HG03139 (cell line): ENCODE measurements at regions not wholly inside any gene's neighbourhood (a gene's known extent, or its start where the extent isn't known, plus 50 kb on each side); places are given as distances from the start of the nearest gene placed in this dataset.

Experiments
- ATAC-seq: cut with Tn5 transposase; IDR thresholded peaks from one replicate; pipeline ENCODE4 v1.9.1; 2021; ENCODE audit not compliant: unreplicated experiment

DNA sequence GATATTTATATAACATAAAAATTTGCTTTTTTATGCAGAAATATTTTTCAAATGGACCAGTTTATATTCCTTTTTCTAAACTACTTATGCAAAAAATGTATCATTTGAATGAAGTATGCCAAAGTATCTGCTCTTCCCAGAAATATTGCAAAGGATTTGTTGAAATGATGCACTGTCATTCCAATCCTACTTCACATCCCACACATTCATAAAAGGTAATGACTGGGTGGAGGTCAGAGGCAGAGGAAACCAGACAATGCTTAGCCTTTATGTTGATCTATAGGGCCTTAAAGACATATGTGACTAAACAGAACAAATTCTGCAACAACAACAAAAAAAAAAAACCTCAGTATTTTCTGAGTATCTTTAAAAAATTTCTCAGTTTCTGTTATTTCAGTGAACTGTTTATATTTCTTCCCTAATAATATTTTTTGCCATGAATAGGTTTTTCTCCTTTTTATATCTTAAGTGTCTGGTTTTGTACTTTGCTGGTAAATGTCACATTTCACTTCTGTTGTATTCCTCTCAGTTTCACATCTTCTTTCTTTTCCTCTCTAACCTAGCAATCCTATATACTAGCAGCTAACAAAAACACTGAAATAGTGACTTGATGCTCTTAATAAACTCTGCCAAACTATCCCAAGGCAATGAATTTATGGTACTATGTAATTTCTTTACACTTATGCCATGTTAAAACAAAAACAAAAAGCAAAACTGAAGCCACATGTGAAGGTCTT, 374.1 kb downstream of the BCKDHB start:
- no peak for ATAC-seq

- ATAC-seq = no peak
These were observed 371.6 kb downstream of the BCKDHB start for GRCh38 chr6:80478030-80478429.

- no peak for ATAC-seq
These were observed 371.1 kb downstream of the BCKDHB start for GRCh38 chr6:80477591-80477990.

DNA sequence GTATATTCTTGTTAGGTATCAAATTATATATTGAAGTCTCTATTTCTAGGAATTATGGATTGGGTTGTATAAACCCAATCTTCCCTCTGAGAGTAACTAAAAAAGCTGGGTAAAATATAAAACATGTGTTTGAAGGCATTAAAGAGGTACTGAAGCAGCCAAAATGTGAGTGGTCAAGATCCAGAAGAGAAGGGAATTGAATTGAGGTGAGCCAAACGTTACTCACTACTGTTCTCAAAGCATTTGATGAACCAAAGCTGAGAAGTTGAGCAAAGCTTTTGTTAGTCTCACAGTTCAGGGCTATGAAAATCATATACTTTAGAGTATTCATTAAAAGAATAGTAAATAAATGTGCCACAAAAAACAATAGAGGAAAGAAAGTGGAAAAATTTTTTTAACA, 365.8 kb downstream of the BCKDHB start:
- no peak for ATAC-seq

GRCh38 chr6:80469977-80470376, 363.5 kb downstream of the BCKDHB start:
- no peak for ATAC-seq

GRCh38 chr6:80468398-80468797, 361.9 kb downstream of the BCKDHB start:
- no peak for ATAC-seq

DNA sequence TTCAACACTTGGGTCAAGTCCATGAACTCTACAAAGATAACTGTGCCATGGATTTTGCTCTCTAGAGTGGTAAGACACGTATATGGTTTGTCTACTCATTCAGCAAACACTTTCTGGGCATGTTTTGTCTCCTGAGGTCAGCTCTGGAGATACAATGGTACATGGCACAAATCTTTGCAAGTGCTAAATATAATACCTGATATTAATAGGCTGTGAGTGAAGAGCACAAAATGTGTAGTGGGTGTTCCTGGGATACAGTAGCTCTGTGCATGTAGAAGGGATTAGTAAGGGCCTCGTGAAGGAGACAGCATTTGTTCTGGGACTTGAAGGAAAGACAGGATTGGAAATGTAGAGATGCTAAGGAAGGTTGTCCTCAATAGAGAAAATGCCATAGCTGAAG, 360.9 kb downstream of the BCKDHB start:
- ATAC-seq = no peak

DNA sequence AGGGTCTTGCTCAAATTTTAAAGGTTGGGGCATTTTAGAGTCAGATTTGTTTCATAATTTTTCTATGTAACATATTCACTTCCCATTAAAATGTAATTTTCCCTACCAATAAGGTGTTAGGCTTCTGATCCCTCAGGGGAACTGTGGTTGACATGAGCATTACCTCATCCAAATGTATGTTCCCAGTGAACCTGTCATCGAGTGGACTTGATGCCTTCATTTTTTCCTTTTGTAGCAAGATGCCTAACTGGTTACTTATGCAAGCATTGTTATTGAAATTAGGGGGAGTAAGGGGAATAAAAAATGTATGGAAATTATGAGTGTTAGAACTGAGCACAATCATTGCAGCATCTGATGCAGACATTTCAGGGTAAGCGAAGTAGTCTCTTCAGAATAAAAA, 360.5 kb downstream of the BCKDHB start:
- ATAC-seq = no peak

- ATAC-seq = no peak
These were observed 359.0 kb downstream of the BCKDHB start for GRCh38 chr6:80465513-80465912.

GRCh38 chr6:80464901-80465300, 358.4 kb downstream of the BCKDHB start:
- ATAC-seq = no peak

DNA sequence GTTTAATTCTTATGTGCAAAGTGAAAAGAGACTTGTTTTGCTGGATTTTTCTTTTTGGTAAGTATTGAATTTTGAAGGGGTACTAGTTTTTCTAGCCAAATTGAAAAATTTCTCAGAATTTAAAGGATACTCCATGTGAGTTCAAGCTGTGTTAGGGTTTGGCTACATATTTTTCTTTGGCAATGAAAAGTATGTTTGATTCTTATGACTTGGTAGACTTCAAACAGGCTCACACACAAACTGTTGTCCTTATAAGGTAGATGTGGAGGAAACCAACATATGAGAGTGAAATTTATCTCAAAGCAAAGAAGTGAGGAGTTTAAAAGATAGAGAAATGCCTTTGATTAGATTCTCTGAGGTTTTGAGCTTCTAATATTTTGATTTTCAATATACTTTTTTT, 356.7 kb downstream of the BCKDHB start:
- ATAC-seq = no peak

DNA sequence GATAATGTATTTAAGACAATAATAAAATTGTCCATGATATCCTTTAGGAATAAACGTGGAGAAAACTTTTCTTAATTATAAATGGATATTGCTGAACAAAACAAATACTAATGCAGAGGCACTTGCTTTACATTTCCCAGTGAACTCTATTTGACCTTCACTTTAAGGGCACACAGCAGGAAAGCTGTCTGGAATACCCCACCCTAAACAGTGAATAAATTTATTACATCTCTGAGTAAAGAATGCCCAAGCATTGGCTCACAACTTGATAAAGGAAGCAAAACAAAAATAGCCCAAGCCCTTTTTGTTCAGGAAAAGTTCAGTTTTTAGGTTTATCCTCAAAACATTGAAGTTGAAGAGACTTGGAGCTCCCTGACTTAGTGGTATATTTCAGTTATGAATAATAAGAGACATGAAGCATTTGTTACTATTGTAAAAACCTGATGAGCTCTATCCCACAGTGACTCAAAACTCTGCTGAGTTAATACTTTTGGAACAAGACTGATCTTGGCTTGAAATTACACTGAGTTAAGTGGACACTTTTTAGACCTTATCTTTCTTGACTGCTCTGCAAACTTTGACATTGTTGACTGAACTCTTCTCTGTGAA, 353.9 kb downstream of the BCKDHB start:
- ATAC-seq = no peak

- no peak for ATAC-seq
These were observed 351.0 kb downstream of the BCKDHB start for GRCh38 chr6:80457439-80457933.

GRCh38 chr6:80456724-80457438, 350.4 kb downstream of the BCKDHB start:
- no peak for ATAC-seq

- no peak for ATAC-seq
These were observed 348.3 kb downstream of the BCKDHB start for GRCh38 chr6:80454661-80455365.

DNA sequence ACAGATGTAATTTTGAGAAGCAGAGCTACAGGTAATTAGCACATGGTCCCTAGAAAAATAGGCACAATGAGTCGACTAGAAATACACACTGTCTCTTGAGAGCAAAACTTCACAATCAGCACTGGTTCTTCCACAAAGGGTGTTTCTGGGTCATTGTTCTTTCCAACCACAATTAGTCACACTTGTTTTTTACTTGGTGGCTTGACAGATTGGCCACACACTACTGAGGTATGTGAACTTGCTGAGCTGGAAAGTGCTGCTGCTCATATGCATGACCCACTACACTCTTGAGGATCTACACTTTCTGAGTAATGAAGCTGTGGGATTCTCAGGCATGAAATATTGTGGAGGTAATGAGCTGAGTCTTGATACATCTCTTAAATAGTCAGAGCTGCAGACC, 347.7 kb downstream of the BCKDHB start:
- no peak for ATAC-seq

DNA sequence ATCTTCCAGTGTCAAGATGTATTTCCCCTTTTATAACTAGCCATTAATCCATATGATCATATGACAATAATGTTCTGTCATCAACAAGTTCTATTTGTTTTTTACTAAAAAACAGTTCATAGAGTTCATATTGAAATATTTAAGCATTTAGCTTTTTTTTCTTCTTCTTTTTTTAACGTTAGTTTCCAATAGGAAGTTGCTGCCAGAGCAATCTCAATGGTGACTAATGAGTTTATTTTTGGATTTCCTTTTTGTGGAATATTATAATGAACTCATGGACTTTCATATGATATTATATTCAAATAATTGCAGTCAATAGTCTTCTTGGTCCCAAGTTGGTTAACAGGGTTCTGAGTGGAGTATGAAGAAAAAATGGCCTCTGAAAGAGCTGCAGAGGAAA, 343.3 kb downstream of the BCKDHB start:
- ATAC-seq = no peak

DNA sequence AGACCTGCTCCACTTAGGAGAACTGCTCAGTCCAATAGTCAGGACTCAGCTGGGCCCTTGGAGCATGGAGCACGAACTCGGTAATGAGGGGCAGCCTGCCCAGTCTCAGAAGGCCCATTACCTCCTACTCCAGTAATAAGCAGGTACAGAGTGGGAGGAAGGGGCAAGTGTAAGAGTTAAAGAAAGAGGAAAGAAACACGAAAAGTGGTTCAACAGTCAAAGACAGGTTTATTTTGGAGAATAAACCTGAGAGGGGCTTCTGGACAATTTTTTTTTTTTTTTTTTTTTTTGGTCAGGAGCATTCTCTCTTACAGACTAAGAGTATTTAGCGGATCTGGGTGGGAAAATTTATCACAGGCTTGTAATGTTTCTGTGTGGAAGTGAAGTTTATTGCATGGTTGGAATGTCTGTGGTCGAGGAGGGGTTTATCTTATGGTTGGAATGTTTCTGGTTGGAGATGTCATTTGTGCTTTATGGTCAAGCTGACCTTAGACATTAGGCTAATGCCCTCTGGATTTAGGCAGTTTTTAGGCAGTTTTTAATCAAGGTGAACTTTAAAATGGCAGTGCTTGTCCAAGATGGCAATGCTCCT, 340.1 kb downstream of the BCKDHB start:
- no peak for ATAC-seq

GRCh38 chr6:80445751-80446150, 339.3 kb downstream of the BCKDHB start:
- no peak for ATAC-seq

DNA sequence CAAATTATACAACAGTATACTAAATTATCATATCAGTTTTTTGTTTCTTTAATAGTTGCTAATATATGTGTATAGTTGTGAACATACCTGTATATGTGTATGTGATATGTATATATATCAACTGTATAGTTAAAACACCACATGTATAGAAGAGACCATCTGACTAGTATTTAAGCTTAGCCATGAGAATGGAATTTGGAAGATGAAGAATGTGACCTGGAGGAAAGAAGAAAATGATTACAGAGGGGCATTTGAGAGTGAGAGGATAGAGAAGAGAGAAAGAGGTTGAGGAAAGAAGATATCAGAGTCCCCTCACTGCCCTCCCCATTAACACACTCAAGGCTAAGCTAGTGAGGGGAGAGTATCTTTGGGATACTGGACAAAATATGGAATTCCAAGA, 335.9 kb downstream of the BCKDHB start:
- no peak for ATAC-seq

- no peak for ATAC-seq
These were observed 334.7 kb downstream of the BCKDHB start for GRCh38 chr6:80441131-80441530.
